Lower lobe of right lung (tissue), 2 donors: ENCODE measurements at regions not wholly inside any gene's neighbourhood (a gene's known extent, or its start where the extent isn't known, plus 50 kb on each side); places are given as distances from the start of the nearest gene placed in this dataset.
A peak's percentile ranks its signal among the peaks of the same experiment; 100 is the strongest.

Source experiments
- ATAC-seq, 2 donors: fragments of 200-7000 bp; cut with Tn5 transposase; one replicate each; pipeline ENCODE4 v1.9.1; 2020 to 2022; ENCODE audit warnings: mild to moderate bottlenecking in 2 of 2, moderate library complexity in 2 of 2
- DNase-seq: peaks from one replicate; pipeline ENCODE4 v3.0.0-alpha.2; 2020
- H3K27ac ChIP-seq: fragments of 200-600 bp; one replicate; pipeline ENCODE4 v1.8.0; 2022
- H3K27me3 ChIP-seq: fragments of 200-600 bp; one replicate; pipeline ENCODE4 v1.8.0; 2022; ENCODE audit warnings: low read depth
- H3K36me3 ChIP-seq: fragments of 200-600 bp; one replicate; pipeline ENCODE4 v1.8.0; 2022; ENCODE audit warnings: mild to moderate bottlenecking
- H3K4me1 ChIP-seq: fragments of 200-600 bp; one replicate; pipeline ENCODE4 v1.8.0; 2022
- H3K4me3 ChIP-seq: fragments of 200-600 bp; one replicate; pipeline ENCODE4 v1.8.0; 2022; ENCODE audit warnings: mild to moderate bottlenecking
- H3K9me3 ChIP-seq: fragments of 200-600 bp; one replicate; pipeline ENCODE4 v1.8.0; 2022
- intact Hi-C: fragments of 100-400 bp; cut with DNase I; formaldehyde crosslinking; loops from one replicate; pipeline ENCODE4 v1.11.0; 2022
- TF ChIP-seq, protein P1 (sequence below): fragments of 200-600 bp; IDR thresholded peaks from one replicate; pipeline ENCODE4 v1.8.0; 2022; ENCODE audit warnings: antibody characterized with exemption, mild to moderate bottlenecking
- donor health status: DM: no; HTN: yes; CAD: no; lungs with severe emphysema.

- TF ChIP-seq, protein P1, sequence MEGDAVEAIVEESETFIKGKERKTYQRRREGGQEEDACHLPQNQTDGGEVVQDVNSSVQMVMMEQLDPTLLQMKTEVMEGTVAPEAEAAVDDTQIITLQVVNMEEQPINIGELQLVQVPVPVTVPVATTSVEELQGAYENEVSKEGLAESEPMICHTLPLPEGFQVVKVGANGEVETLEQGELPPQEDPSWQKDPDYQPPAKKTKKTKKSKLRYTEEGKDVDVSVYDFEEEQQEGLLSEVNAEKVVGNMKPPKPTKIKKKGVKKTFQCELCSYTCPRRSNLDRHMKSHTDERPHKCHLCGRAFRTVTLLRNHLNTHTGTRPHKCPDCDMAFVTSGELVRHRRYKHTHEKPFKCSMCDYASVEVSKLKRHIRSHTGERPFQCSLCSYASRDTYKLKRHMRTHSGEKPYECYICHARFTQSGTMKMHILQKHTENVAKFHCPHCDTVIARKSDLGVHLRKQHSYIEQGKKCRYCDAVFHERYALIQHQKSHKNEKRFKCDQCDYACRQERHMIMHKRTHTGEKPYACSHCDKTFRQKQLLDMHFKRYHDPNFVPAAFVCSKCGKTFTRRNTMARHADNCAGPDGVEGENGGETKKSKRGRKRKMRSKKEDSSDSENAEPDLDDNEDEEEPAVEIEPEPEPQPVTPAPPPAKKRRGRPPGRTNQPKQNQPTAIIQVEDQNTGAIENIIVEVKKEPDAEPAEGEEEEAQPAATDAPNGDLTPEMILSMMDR = no peak
- no peak overlapping the region for H3K27ac ChIP-seq
- no peak for DNase-seq
- H3K4me3 ChIP-seq = no peak overlapping the region
- H3K36me3 ChIP-seq = no peaks in the 10 kb centered on the region
- no peaks in the 10 kb centered on the region for H3K4me1 ChIP-seq
- H3K27me3 ChIP-seq = no peaks in the 10 kb centered on the region
- no peak for ATAC-seq
- intact Hi-C loops = no loop called here
- no peaks in the 10 kb centered on the region for H3K9me3 ChIP-seq
Measured at GRCh38 chr10:53223851-53224250, 451.3 kb upstream of the MBL2 start.

GRCh38 chr10:53222806-53223205 is 450.2 kb upstream of the MBL2 start:
- intact Hi-C loops = no loop called here
- Histone ChIP-seq H3K4me1 (no peaks in the 10 kb centered on the region), H3K27ac (no peak overlapping the region), H3K36me3 (no peaks in the 10 kb centered on the region), H3K9me3 (no peaks in the 10 kb centered on the region), H3K27me3 (no peaks in the 10 kb centered on the region), H3K4me3 (no peak overlapping the region)
- no peak for DNase-seq
- TF ChIP-seq, protein P1 = no peak
- ATAC-seq = peak in 1 of 2 donors; percentile 51

DNA sequence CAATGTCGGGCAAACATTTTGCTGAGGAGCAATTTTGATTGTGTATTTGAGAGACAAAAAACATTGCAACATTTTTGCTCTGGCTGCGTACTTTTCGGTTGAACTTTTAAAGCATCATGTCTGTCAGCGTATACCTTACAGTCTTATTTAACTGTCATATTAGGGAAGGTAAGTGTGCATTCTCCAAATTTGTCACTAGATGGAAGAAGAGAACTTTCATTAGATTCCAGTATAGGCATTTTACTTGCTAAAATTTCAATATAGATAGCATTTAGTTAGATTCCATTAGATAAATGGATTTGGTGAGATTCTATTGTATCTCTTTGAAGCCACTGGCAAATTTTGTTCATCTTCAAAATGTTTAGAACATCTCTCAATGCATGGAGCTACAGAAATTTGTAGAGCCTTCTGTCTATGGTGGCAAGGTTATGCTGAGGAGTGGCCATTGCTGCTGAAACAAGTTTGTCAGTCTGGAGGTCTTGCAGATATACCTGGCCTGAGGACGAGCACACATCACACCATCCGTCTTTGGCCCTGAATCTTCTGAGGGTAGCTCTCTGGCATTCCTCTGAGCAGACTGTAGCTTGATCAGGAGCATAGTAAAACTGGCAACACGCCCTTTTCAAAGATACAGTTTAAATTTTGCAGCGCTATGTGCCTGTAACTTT is 437.5 kb upstream of the MBL2 start:
- Histone ChIP-seq H3K4me3 (no peak overlapping the region), H3K36me3 (no peaks in the 10 kb centered on the region), H3K4me1 (no peaks in the 10 kb centered on the region), H3K27ac (no peak overlapping the region), H3K9me3 (no peaks in the 10 kb centered on the region), H3K27me3 (no peaks in the 10 kb centered on the region)
- DNase-seq = no peak
- intact Hi-C loops = no loop called here
- TF ChIP-seq, protein P1 = peak; percentile 11
- ATAC-seq = no peak

DNA sequence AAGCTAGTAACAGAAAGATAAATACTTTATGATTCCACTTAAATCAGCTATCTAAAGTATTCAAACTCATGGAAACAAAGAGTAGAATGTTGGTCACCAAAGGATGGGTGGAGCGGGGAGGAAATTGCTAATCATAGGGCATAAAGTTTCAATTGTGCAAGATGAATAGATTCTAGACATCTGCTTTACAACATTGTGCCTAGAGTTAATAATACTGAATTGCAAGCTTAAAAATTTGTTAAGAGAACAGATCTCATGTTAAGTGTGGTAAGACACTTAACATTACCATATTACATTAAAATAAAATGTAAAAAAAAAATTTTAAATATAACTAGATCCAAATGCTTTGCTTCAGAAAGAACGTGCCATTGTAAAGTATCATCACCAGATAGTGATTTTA is 411.1 kb upstream of the MBL2 start:
- Histone ChIP-seq H3K27ac (no peak overlapping the region), H3K4me3 (no peak overlapping the region), H3K9me3 (no peaks in the 10 kb centered on the region), H3K36me3 (no peaks in the 10 kb centered on the region), H3K27me3 (no peaks in the 10 kb centered on the region), H3K4me1 (no peaks in the 10 kb centered on the region)
- ATAC-seq = no peak
- intact Hi-C loops = no loop called here
- DNase-seq = no peak
- TF ChIP-seq, protein P1 = no peak

- no peaks in the 10 kb centered on the region for H3K36me3 ChIP-seq
- DNase-seq (no peak), ATAC-seq (no peak)
- intact Hi-C loops = no loop called here
- H3K27me3 ChIP-seq = no peaks in the 10 kb centered on the region
- no peaks in the 10 kb centered on the region for H3K9me3 ChIP-seq
- TF ChIP-seq, protein P1 = no peak
- no peak overlapping the region for H3K4me3 ChIP-seq
- H3K4me1 ChIP-seq = no peaks in the 10 kb centered on the region
- no peak overlapping the region for H3K27ac ChIP-seq
Measured at GRCh38 chr10:53177468-53177867, 404.9 kb upstream of the MBL2 start.
